SK-N-SH (cell line): ENCODE measurements at regions not wholly inside any gene's neighbourhood (a gene's known extent, or its start where the extent isn't known, plus 50 kb on each side); places are given as distances from the start of the nearest gene placed in this dataset.
"Not testable (repeated sequence)": the region's sequence is repeated elsewhere in the genome, so short reads cannot be mapped to it uniquely, and the experiment has no call there.

Experiments
- EP300 ChIP-seq, 2 experiments: IDR thresholded peaks; 2 replicates each; pipeline versions ENCODE4 v1.4.0 to v1.6.1; 2012; ENCODE audit warnings: borderline replicate concordance in 1 of 2, low read depth in 1 of 2, low read length in 1 of 2
- EZH2phosphoT487 ChIP-seq: fragments of 200-600 bp; sonication (generic); IDR thresholded peaks from 2 replicates; pipeline ENCODE4 v1.6.1; 2017; ENCODE audit warnings: low read depth, mixed run types, mild to moderate bottlenecking, antibody characterized with exemption, moderate library complexity, borderline replicate concordance
- GABPA ChIP-seq: IDR thresholded peaks from 2 replicates; pipeline ENCODE4 v1.4.0; 2012; ENCODE audit warnings: low read depth, mild to moderate bottlenecking
- MEF2A ChIP-seq: IDR thresholded peaks from 2 replicates; pipeline ENCODE4 v1.4.0; 2012; ENCODE audit warnings: low read depth, borderline replicate concordance
- NFIC ChIP-seq: IDR thresholded peaks from 2 replicates; pipeline ENCODE4 v1.4.0; 2012; ENCODE audit warnings: borderline replicate concordance
- POLR2AphosphoS5 ChIP-seq: IDR thresholded peaks from 2 replicates; pipeline ENCODE4 v1.6.1; 2012; ENCODE audit warnings: low read depth, low read length
- RAD21 ChIP-seq: IDR thresholded peaks from 2 replicates; pipeline ENCODE4 v1.6.1; 2012; ENCODE audit warnings: mild to moderate bottlenecking, low read length
- SIN3A ChIP-seq: IDR thresholded peaks from 2 replicates; pipeline ENCODE4 v1.6.1; 2012; ENCODE audit warnings: low read depth, mild to moderate bottlenecking, low read length, moderate library complexity, borderline replicate concordance
- SMC3 ChIP-seq: IDR thresholded peaks from 2 replicates; pipeline ENCODE4 v1.6.1; 2012; ENCODE audit warnings: low read depth, low read length, improper control_type of control experiment
- TAF1 ChIP-seq: IDR thresholded peaks from 2 replicates; pipeline ENCODE4 v1.6.1; 2012; ENCODE audit warnings: low read depth, mild to moderate bottlenecking, low read length, moderate library complexity, borderline replicate concordance
- USF2 ChIP-seq: fragments of 150-350 bp; IDR thresholded peaks from 2 replicates; pipeline ENCODE4 v1.6.1; 2017; ENCODE audit warnings: antibody characterized with exemption, low read length, low read depth, borderline replicate concordance
- YY1 ChIP-seq: IDR thresholded peaks from 2 replicates; pipeline ENCODE4 v1.4.0; 2012; ENCODE audit warnings: low read depth, mild to moderate bottlenecking
- TF ChIP-seq, protein P1 (sequence below): fragments of 200-600 bp; sonication (generic); IDR thresholded peaks from 2 replicates; pipeline ENCODE4 v1.6.1; 2017; ENCODE audit warnings: antibody characterized with exemption, mild to moderate bottlenecking, moderate library complexity

DNA sequence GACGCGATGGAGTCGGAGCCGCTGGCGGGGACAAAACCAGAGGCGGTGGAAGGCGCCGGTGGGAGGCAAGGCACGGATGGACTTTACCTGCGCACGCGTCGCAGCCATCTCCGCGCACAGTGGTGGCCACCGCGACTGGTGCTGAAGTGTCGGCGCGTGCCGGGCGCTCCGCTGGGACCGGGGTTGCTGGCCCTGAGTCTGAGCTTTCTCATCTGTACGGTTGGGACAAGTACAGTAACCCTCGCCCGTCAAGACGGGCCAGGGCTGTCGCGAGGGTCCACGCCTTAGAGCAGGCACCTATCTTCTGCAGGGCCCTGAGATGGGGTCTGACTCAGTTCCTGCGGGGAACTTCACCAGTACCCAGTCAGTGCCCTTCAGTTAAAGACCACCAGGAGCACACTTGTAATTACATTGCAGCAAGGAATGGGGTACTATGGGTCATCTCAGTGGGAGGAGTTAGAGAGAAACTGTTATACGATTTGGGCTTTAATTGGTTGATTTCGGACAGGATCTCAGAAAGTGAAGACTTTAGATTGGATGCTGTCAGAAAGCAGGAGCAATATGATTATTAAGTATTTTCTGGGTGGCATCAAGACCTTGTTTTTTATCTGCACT is 385.6 kb downstream of the SPATA31A6 start:
- TF ChIP-seq YY1; EZH2phosphoT487; USF2; NFIC; SMC3; GABPA; EP300 (IDR thresholded peaks at IDR 0.05; ENCODE audit: borderline replicate concordance in 1 of 2, low read depth in 1 of 2, low read length in 1 of 2); POLR2AphosphoS5; MEF2A; TAF1; SIN3A; RAD21: not testable (repeated sequence)
- TF ChIP-seq, protein P1, sequence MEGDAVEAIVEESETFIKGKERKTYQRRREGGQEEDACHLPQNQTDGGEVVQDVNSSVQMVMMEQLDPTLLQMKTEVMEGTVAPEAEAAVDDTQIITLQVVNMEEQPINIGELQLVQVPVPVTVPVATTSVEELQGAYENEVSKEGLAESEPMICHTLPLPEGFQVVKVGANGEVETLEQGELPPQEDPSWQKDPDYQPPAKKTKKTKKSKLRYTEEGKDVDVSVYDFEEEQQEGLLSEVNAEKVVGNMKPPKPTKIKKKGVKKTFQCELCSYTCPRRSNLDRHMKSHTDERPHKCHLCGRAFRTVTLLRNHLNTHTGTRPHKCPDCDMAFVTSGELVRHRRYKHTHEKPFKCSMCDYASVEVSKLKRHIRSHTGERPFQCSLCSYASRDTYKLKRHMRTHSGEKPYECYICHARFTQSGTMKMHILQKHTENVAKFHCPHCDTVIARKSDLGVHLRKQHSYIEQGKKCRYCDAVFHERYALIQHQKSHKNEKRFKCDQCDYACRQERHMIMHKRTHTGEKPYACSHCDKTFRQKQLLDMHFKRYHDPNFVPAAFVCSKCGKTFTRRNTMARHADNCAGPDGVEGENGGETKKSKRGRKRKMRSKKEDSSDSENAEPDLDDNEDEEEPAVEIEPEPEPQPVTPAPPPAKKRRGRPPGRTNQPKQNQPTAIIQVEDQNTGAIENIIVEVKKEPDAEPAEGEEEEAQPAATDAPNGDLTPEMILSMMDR: not testable (repeated sequence)
